Stimulated activated CD4-positive, alpha-beta T cell treated with anti-CD3 and anti-CD28 coated beads, Interleukin-15, amount 100 ng/mL, for 48 hours (primary cell): ENCODE measurements at regions not wholly inside any gene's neighbourhood (a gene's known extent, or its start where the extent isn't known, plus 50 kb on each side); places are given as distances from the start of the nearest gene placed in this dataset.
"Not testable (repeated sequence)": the region's sequence is repeated elsewhere in the genome, so short reads cannot be mapped to it uniquely, and the experiment has no call there.

Source experiments
- DNase-seq, 2 donors: peaks; one replicate each; pipeline ENCODE4 v3.0.0-alpha.2; 2020; ENCODE audit warnings: low read depth in 2 of 2

DNA sequence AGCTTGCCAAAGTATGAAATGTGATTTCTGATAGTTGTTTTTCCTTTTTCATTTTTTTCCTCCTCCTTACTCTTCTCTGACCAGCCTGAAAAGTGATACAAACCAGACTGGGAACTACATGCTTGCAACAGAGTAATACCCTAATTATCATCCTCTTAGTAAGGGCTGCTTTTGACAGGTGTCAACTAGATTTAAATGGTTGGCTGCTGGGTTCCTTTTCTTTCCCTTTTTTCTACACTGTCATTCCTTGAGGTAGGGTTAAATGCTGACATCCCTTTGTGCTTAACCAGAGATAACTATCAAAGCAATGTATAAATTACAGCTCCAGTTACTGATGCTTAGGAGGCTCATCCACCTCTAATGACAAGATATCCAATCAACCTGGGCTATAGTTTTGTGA lies 598.8 kb downstream of the TTLL7 start:
- not testable (repeated sequence) for DNase-seq

- DNase-seq, result not testable (repeated sequence)
Observed at GRCh38 chr1:83398125-83398524, 600.8 kb downstream of the TTLL7 start.

GRCh38 chr1:83395130-83395529 lies 603.8 kb downstream of the TTLL7 start:
- not testable (repeated sequence) for DNase-seq

GRCh38 chr1:83386946-83387345 lies 612.0 kb downstream of the TTLL7 start:
- not testable (repeated sequence) for DNase-seq

- not testable (repeated sequence) for DNase-seq
Observed at GRCh38 chr1:83383107-83383506, 615.8 kb downstream of the TTLL7 start.

DNA sequence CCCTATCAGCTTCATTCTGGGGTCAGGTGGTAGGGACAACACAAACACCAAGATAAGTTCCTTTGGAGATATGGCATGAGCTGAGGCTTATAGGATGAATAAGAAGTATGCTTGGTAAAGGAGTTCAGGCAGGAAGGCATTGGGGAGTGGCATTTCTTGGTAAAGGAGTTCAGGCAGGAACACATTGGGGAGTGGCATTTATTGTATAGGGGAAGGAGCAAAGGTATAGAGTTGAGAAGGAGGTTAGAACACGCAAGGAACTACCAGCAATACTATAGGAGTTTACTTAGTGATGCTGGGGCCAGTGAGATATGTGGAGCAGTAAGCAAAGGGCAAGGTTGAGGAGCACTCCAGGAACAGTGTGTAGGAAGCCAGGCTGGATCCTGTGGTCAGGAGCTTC lies 625.9 kb downstream of the TTLL7 start:
- not testable (repeated sequence) for DNase-seq

GRCh38 chr1:83369853-83370252 lies 629.1 kb downstream of the TTLL7 start:
- not testable (repeated sequence) for DNase-seq

GRCh38 chr1:83365320-83365719 lies 633.6 kb downstream of the TTLL7 start:
- not testable (repeated sequence) for DNase-seq

GRCh38 chr1:83345375-83345774 lies 653.6 kb downstream of the TTLL7 start:
- not testable (repeated sequence) for DNase-seq

- DNase-seq, result not testable (repeated sequence)
Observed at GRCh38 chr1:83343767-83344166, 655.2 kb downstream of the TTLL7 start.

GRCh38 chr1:83342995-83343394 lies 655.9 kb downstream of the TTLL7 start:
- not testable (repeated sequence) for DNase-seq

- not testable (repeated sequence) for DNase-seq
Observed at GRCh38 chr1:83332308-83332707, 666.6 kb downstream of the TTLL7 start.

- no peak for DNase-seq
Observed at GRCh38 chr1:83318366-83318765, 680.6 kb downstream of the TTLL7 start.

DNA sequence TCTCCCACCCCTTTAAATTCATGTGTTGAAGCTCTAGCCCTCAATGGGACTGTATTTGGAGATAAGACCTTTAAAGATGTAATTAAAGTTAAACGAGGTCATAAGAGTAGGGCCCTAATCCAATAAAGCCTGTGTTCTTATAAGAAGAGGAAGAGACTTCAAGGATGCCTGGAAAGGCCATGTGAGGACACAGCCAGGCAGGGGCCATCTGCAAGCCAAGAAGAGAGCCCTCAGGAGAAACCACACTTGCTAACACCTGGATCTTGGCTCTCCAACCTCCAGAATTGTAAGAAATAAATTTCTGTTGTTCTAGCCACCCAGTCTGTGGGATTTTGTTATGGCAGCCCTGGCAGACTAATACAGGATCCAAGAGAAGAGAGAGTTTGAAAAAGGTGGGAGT lies 683.5 kb downstream of the TTLL7 start:
- DNase-seq, result not testable (repeated sequence)

- not testable (repeated sequence) for DNase-seq
Observed at GRCh38 chr1:83310161-83310560, 688.8 kb downstream of the TTLL7 start.

- DNase-seq, result not testable (repeated sequence)
Observed at GRCh38 chr1:83309035-83309434, 689.9 kb downstream of the TTLL7 start.

DNA sequence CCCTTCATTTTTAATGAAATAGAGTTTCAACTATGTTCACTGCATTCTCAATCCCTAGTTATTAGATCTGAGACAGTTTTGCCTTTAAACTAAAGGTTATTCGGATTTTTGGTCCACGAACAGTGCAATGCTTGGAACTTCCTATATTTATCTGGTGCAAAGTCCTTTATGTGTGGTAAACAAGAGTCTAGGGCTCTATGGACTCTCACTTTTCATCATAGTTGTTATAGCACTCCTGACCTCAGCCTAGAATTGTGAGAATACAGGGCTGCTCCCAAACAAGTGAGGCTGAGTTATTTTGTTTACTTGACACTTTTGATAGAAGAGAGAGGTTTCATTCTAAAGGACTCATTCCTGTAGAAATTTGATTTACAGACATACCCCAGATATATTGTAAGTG lies 692.1 kb downstream of the TTLL7 start:
- DNase-seq, result not testable (repeated sequence)

DNA sequence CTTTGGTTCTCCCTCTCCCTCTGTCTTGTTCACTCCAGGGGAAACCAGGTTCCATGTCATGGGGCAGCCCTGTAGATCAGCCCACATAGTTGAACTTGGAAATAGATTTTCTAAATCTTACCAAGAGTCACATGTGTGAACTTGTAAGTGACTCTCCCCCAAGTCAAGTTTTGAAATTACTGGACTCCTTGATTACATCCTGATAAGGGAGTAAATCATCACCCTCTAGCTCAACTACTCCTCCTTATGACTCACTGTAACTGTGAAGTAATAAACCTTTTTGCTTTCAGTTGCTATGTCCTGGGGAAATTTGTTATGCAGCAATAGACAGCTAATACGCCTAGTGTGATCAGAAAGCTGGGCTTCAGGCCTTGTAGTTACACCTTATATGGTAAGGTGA lies 703.3 kb downstream of the TTLL7 start:
- not testable (repeated sequence) for DNase-seq

DNA sequence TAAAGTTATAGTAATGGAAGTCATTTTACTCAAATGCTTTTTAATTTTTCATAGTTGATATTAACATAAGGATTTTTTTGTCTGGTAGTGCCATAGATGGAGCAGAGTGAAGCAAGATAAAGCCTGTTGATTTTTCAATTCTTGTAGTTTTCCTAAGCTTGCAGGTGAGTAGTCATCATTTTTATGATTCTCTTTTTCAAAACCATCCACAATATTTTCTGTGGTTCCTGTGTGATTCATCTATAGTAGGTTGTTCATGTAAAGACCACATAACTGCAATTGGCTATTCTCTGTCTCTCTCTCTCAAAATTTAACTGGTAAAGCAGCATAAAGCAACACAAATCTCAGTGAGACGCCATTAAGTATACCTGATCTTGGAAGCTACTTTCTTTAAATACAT lies 711.5 kb downstream of the TTLL7 start:
- DNase-seq, result not testable (repeated sequence)

GRCh38 chr1:83274656-83275055 lies 724.3 kb downstream of the TTLL7 start:
- not testable (repeated sequence) for DNase-seq

- not testable (repeated sequence) for DNase-seq
Observed at GRCh38 chr1:83272484-83272883, 726.4 kb downstream of the TTLL7 start.

GRCh38 chr1:83271834-83272233 lies 727.1 kb downstream of the TTLL7 start:
- not testable (repeated sequence) for DNase-seq

DNA sequence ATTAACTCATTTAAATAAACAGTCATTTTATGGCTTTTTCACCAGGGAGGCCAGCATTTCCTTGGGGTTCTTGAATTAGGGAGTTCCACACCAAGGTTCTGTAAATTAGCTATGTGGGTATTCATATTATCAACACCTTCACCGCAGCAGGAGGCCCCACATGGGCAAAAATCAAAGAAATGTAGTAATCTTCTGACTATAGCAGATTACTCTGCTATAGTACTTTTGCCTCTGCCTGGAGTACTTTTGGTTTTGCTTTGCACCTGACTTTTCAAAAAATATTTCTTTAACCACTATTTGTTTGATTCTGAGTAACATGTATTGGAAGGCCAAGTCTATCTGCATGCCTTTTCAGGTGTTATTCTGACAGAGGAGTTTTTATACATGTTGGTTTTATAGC lies 728.1 kb downstream of the TTLL7 start:
- not testable (repeated sequence) for DNase-seq

DNA sequence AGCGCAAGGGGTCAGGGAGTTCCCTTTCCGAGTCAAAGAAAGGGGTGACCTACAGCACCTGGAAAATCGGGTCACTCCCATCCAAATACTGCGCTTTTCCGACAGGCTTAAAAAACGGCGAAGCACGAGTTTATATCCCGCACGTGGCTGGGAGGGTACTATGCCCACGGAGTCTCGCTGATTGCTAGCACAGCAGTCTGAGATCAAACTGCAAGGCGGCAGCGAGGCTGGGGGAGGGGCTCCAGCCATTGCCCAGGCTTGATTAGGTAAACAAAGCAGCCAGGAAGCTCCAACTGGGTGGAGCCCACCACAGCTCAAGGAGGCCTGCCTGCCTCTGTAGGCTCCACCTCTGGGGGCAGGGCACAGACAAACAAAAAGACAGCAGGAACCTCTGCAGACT lies 735.1 kb downstream of the TTLL7 start:
- not testable (repeated sequence) for DNase-seq
